A172 (cell line): ENCODE measurements at regions not wholly inside any gene's neighbourhood (a gene's known extent, or its start where the extent isn't known, plus 50 kb on each side); places are given as distances from the start of the nearest gene placed in this dataset.

ENCODE experiments used
- DNase-seq: peaks from one replicate; pipeline ENCODE4 v3.0.0-alpha.2; 2015; ENCODE audit warnings: low spot score

GRCh38 chr21:35226968-35227744, 178.1 kb upstream of the RUNX1 start:
- no peak for DNase-seq

- peak; percentile 54 for DNase-seq
These were observed 177.2 kb upstream of the RUNX1 start for GRCh38 chr21:35226328-35226727.

GRCh38 chr21:35225573-35225972, 176.5 kb upstream of the RUNX1 start:
- DNase-seq = no peak

GRCh38 chr21:35223480-35224156, 174.5 kb upstream of the RUNX1 start:
- DNase-seq = no peak

GRCh38 chr21:35222541-35222941, 173.4 kb upstream of the RUNX1 start:
- peak; percentile 42 for DNase-seq

GRCh38 chr21:35222021-35222420, 172.9 kb upstream of the RUNX1 start:
- DNase-seq = peak; percentile 40

GRCh38 chr21:35220301-35220700, 171.2 kb upstream of the RUNX1 start:
- no peak for DNase-seq

GRCh38 chr21:35219719-35220118, 170.6 kb upstream of the RUNX1 start:
- DNase-seq = no peak

GRCh38 chr21:35219291-35219690, 170.2 kb upstream of the RUNX1 start:
- DNase-seq = no peak

- peak; percentile 98 for DNase-seq
These were observed 168.5 kb upstream of the RUNX1 start for GRCh38 chr21:35217504-35218060.

- no peak for DNase-seq
These were observed 167.9 kb upstream of the RUNX1 start for GRCh38 chr21:35216996-35217395.

- DNase-seq = no peak
These were observed 166.8 kb upstream of the RUNX1 start for GRCh38 chr21:35215870-35216269.

- DNase-seq = peak; percentile 93
These were observed 163.5 kb upstream of the RUNX1 start for GRCh38 chr21:35212393-35213127.

GRCh38 chr21:35211782-35212181, 162.7 kb upstream of the RUNX1 start:
- DNase-seq = no peak

- no peak for DNase-seq
These were observed 161.0 kb upstream of the RUNX1 start for GRCh38 chr21:35210093-35210492.

GRCh38 chr21:35208810-35209517, 159.9 kb upstream of the RUNX1 start:
- peak; percentile 69 for DNase-seq

GRCh38 chr21:35208104-35208503, 159.0 kb upstream of the RUNX1 start:
- no peak for DNase-seq

GRCh38 chr21:35207322-35207721, 158.2 kb upstream of the RUNX1 start:
- DNase-seq = peak; percentile 85

- peak; percentile 92 for DNase-seq
These were observed 157.3 kb upstream of the RUNX1 start for GRCh38 chr21:35206141-35207125.

GRCh38 chr21:35204850-35205541, 155.9 kb upstream of the RUNX1 start:
- peak; percentile 92 for DNase-seq
